Mucosa of descending colon (tissue), 3 donors: ENCODE measurements at regions not wholly inside any gene's neighbourhood (a gene's known extent, or its start where the extent isn't known, plus 50 kb on each side); places are given as distances from the start of the nearest gene placed in this dataset.
A peak's percentile ranks its signal among the peaks of the same experiment; 100 is the strongest.

Experiments
- ATAC-seq: fragments of 200-7000 bp; cut with Tn5 transposase; one replicate; pipeline ENCODE4 v1.9.1; 2020; ENCODE audit warnings: mild to moderate bottlenecking, moderate library complexity
- DNase-seq, 3 donors: peaks; one replicate each; pipeline ENCODE4 v3.0.0-alpha.2; 2020
- H3K36me3 ChIP-seq: fragments of 200-600 bp; one replicate; pipeline ENCODE4 v1.8.0; 2021; ENCODE audit warnings: low read depth, mild to moderate bottlenecking
- H3K4me1 ChIP-seq: fragments of 200-600 bp; one replicate; pipeline ENCODE4 v1.8.0; 2021; ENCODE audit warnings: low read depth, mild to moderate bottlenecking
- H3K4me3 ChIP-seq: fragments of 200-600 bp; one replicate; pipeline ENCODE4 v1.8.0; 2021; ENCODE audit warnings: mild to moderate bottlenecking
- H3K9me3 ChIP-seq: fragments of 200-600 bp; one replicate; pipeline ENCODE4 v1.8.0; 2021; ENCODE audit warnings: mild to moderate bottlenecking
- intact Hi-C, 2 donors: fragments of 100-400 bp; cut with DNase I in 1 of 2; cut with micrococcal nuclease in 1 of 2; formaldehyde crosslinking; loops; one replicate each; pipeline versions ENCODE4 v1.11.0 to v1.11.1; 2022; cut with DNase I, micrococcal nuclease
- TF ChIP-seq, protein P1 (sequence below): fragments of 200-600 bp; IDR thresholded peaks from one replicate; pipeline ENCODE4 v1.8.0; 2022; ENCODE audit warnings: antibody characterized with exemption, mild to moderate bottlenecking
- donor health status: DM: no; HTN: no; CAD: no; lungs with moderate emphysema.
- donor health status: DM: no; HTN: no; CAD: no.
- donor health status: DM: no; HTN: yes; CAD: no.

GRCh38 chr22:22341736-22342135 lies 97.2 kb downstream of the VPREB1 start:
- DNase-seq (no peak), ATAC-seq (no peak)
- TF ChIP-seq, protein P1, sequence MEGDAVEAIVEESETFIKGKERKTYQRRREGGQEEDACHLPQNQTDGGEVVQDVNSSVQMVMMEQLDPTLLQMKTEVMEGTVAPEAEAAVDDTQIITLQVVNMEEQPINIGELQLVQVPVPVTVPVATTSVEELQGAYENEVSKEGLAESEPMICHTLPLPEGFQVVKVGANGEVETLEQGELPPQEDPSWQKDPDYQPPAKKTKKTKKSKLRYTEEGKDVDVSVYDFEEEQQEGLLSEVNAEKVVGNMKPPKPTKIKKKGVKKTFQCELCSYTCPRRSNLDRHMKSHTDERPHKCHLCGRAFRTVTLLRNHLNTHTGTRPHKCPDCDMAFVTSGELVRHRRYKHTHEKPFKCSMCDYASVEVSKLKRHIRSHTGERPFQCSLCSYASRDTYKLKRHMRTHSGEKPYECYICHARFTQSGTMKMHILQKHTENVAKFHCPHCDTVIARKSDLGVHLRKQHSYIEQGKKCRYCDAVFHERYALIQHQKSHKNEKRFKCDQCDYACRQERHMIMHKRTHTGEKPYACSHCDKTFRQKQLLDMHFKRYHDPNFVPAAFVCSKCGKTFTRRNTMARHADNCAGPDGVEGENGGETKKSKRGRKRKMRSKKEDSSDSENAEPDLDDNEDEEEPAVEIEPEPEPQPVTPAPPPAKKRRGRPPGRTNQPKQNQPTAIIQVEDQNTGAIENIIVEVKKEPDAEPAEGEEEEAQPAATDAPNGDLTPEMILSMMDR = no peak
- no peaks in the 10 kb centered on the region for H3K9me3 ChIP-seq
- no peak overlapping the region for H3K4me3 ChIP-seq
- H3K36me3 ChIP-seq = no peaks in the 10 kb centered on the region
- peaks cover 3% of the 10 kb centered on the region for H3K4me1 ChIP-seq
- intact Hi-C loops = no loop called here

DNA sequence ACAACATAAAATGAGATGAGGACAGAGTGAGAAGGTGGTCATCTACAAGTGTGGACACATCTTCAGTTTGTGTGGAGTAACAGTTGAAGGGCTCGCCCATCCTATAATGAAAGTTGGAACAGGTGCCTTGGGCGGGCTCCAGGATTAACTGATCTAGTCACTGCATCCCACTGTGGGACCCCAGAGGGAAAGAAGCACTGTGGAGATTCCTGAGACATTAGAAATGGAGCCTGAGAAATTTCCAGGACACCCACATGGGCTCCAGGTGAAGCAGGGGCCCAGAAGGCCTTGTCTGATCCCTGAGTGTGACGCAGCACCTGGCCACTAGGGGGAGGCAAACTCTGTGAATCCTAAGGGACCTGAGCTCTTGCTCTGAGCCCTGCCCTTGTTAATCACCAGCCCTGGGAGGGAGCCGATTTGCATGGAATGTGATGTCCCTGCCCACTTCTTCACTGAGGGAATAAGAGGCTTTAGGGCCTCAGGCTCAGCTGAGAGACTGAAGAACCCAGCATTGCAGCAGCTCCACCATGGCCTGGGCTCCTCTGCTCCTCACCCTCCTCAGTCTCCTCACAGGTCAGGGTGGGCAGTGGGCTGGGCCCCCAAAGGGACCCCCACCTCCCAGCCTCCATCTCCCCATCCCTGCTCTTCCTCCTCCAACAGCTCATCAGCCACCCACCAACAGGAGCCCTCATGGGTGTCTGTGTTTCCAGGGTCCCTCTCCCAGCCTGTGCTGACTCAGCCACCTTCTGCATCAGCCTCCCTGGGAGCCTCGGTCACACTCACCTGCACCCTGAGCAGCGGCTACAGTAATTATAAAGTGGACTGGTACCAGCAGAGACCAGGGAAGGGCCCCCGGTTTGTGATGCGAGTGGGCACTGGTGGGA lies 98.4 kb downstream of the VPREB1 start:
- H3K4me3 ChIP-seq = no peak overlapping the region
- H3K4me1 ChIP-seq = peaks cover 3% of the 10 kb centered on the region
- TF ChIP-seq, protein P1 = peak; percentile 88
- H3K36me3 ChIP-seq = no peaks in the 10 kb centered on the region
- no peaks in the 10 kb centered on the region for H3K9me3 ChIP-seq
- ATAC-seq (peak; percentile 98), DNase-seq (peak; percentile 71 to 91 (median 85))
- intact Hi-C loops = no loop called here

- Histone ChIP-seq H3K9me3 (no peaks in the 10 kb centered on the region), H3K4me3 (no peak overlapping the region), H3K4me1 (peaks cover 3% of the 10 kb centered on the region), H3K36me3 (no peaks in the 10 kb centered on the region)
- DNase-seq (no peak), ATAC-seq (peak; percentile 54)
- intact Hi-C loops = no loop called here
- TF ChIP-seq, protein P1 = no peak
These were observed 99.2 kb downstream of the VPREB1 start for GRCh38 chr22:22343581-22344296.

- TF ChIP-seq, protein P1 = no peak
- Histone ChIP-seq H3K4me3 (no peak overlapping the region), H3K4me1 (peaks cover 3% of the 10 kb centered on the region), H3K9me3 (no peaks in the 10 kb centered on the region), H3K36me3 (no peaks in the 10 kb centered on the region)
- intact Hi-C loops = no loop called here
- DNase-seq = no peak
- ATAC-seq = no peak
These were observed 99.8 kb downstream of the VPREB1 start for GRCh38 chr22:22344430-22344829.

DNA sequence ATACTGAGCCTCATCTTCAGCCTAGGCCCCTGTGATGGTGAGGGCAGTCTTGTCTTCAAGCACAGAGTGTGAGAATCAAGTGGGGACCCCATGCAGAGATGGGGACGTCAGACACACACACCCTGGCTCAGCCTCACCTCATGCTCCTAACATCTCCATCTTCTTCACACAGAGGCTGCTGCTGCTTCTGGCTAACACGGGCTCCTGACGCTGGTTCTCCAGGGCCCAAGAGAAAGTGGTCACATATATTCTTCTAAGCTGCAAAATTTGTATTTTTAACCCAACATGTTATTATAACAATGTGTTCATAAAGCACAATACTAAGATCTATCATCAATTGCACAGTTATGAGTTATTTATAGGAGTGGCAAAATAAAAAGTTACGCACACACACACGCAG lies 101.2 kb downstream of the VPREB1 start:
- no peaks in the 10 kb centered on the region for H3K36me3 ChIP-seq
- DNase-seq (no peak), ATAC-seq (no peak)
- peaks cover 3% of the 10 kb centered on the region for H3K4me1 ChIP-seq
- H3K4me3 ChIP-seq = no peak overlapping the region
- no peaks in the 10 kb centered on the region for H3K9me3 ChIP-seq
- intact Hi-C loops = no loop called here
- TF ChIP-seq, protein P1 = no peak
